OCI-LY1 (cell line): ENCODE measurements at regions not wholly inside any gene's neighbourhood (a gene's known extent, or its start where the extent isn't known, plus 50 kb on each side); places are given as distances from the start of the nearest gene placed in this dataset.

Experiments used
- H2AFZ ChIP-seq: fragments of 200-600 bp; sonication (generic), shearing (Covaris generic); 2 replicates; pipeline ENCODE4 v1.6.0; 2014; ENCODE audit warnings: antibody characterized with exemption, mild to moderate bottlenecking, low read length
- H3F3A ChIP-seq: fragments of 200-600 bp; sonication (generic), shearing (Covaris generic); 2 replicates; pipeline ENCODE4 v1.6.0; 2014; ENCODE audit warnings: mild to moderate bottlenecking, antibody characterized with exemption, low read length, moderate library complexity; ENCODE audit not compliant: insufficient read depth
- H3K27ac ChIP-seq: fragments of 200-600 bp; sonication (generic); 2 replicates; pipeline ENCODE4 v1.5.1; 2014; ENCODE audit warnings: low read length, mixed run types, mild to moderate bottlenecking, low read depth; ENCODE audit not compliant: poor library complexity, severe bottlenecking
- H3K27me3 ChIP-seq: fragments of 200-600 bp; sonication (generic); 2 replicates; pipeline ENCODE4 v1.6.0; 2014; ENCODE audit warnings: antibody characterized with exemption, mild to moderate bottlenecking, low read length, moderate library complexity; ENCODE audit not compliant: insufficient read depth
- H3K36me3 ChIP-seq: fragments of 200-600 bp; sonication (generic); 2 replicates; pipeline ENCODE4 v1.6.1; 2014; ENCODE audit warnings: mild to moderate bottlenecking, antibody characterized with exemption, low read length, moderate library complexity, mixed read lengths; ENCODE audit not compliant: insufficient read depth
- H3K4me1 ChIP-seq: fragments of 200-600 bp; sonication (generic); 2 replicates; pipeline ENCODE4 v1.5.1; 2014; ENCODE audit warnings: mild to moderate bottlenecking, low read length, moderate library complexity; ENCODE audit not compliant: insufficient read depth, severe bottlenecking
- H3K4me2 ChIP-seq: fragments of 200-600 bp; sonication (generic), shearing (Covaris generic); 2 replicates; pipeline ENCODE4 v1.6.1; 2014; ENCODE audit warnings: low read length
- H3K4me3 ChIP-seq: fragments of 200-600 bp; sonication (generic); 2 replicates; pipeline ENCODE4 v1.5.1; 2014; ENCODE audit warnings: low read length, low read depth, mild to moderate bottlenecking, mixed read lengths; ENCODE audit not compliant: poor library complexity, severe bottlenecking
- H3K79me2 ChIP-seq: fragments of 200-600 bp; shearing (Covaris generic); 2 replicates; pipeline ENCODE4 v1.6.1; 2016; ENCODE audit warnings: mixed run types, low read length, mixed read lengths; ENCODE audit not compliant: insufficient read depth
- H3K9ac ChIP-seq: fragments of 200-600 bp; sonication (generic), shearing (Covaris generic); 2 replicates; pipeline ENCODE4 v1.6.1; 2014; ENCODE audit warnings: mild to moderate bottlenecking, low read length, mixed read lengths
- H3K9me2 ChIP-seq: fragments of 200-600 bp; sonication (generic), shearing (Covaris generic); 2 replicates; pipeline ENCODE4 v1.6.1; 2014; ENCODE audit warnings: low read depth, mild to moderate bottlenecking, low read length, mixed read lengths
- H3K9me3 ChIP-seq: fragments of 200-600 bp; shearing (Covaris generic); 2 replicates; pipeline ENCODE4 v1.6.1; 2014; ENCODE audit warnings: low read length, mixed read lengths
- H4K20me1 ChIP-seq: fragments of 200-600 bp; sonication (generic), shearing (Covaris generic); 2 replicates; pipeline ENCODE4 v1.6.0; 2016; ENCODE audit warnings: mild to moderate bottlenecking, low read length; ENCODE audit not compliant: insufficient read depth
- CTCF ChIP-seq: fragments of 200-600 bp; sonication (generic), shearing (Covaris generic); IDR thresholded peaks from 2 replicates; pipeline ENCODE4 v1.5.1; 2017; ENCODE audit warnings: mild to moderate bottlenecking, antibody characterized with exemption, low read length, moderate library complexity, mixed read lengths
- EZH2 ChIP-seq: fragments of 200-600 bp; sonication (generic), shearing (Covaris generic); IDR thresholded peaks from 2 replicates; pipeline ENCODE4 v1.8.0; 2017; ENCODE audit warnings: borderline replicate concordance, mixed run types, mild to moderate bottlenecking, antibody characterized with exemption, low read length, moderate library complexity, mixed read lengths

GRCh38 chr16:66103211-66103610 is 263.3 kb upstream of the CDH5 start:
- Histone ChIP-seq H3K27me3 (no peaks in the 10 kb centered on the region), H3K4me3 (no peak overlapping the region), H3K9me3 (no peaks in the 10 kb centered on the region), H3K9me2 (no peaks in the 10 kb centered on the region), H2AFZ (no peak overlapping the region), H3F3A (no peaks in the 10 kb centered on the region), H4K20me1 (no peaks in the 10 kb centered on the region), H3K9ac (no peak overlapping the region), H3K4me2 (no peak overlapping the region), H3K4me1 (no peaks in the 10 kb centered on the region), H3K79me2 (no peaks in the 10 kb centered on the region), H3K27ac (no peak overlapping the region), H3K36me3 (no peaks in the 10 kb centered on the region)
- TF ChIP-seq EZH2 (no peak), CTCF (no peak)

GRCh38 chr16:66099306-66099705 is 267.2 kb upstream of the CDH5 start:
- Histone ChIP-seq H3K4me1 (no peaks in the 10 kb centered on the region), H3K9me2 (no peaks in the 10 kb centered on the region), H3K9me3 (no peaks in the 10 kb centered on the region), H2AFZ (no peak overlapping the region), H3K9ac (no peak overlapping the region), H3K36me3 (no peaks in the 10 kb centered on the region), H3K4me2 (no peak overlapping the region), H3K4me3 (no peak overlapping the region), H3F3A (no peaks in the 10 kb centered on the region), H3K27ac (no peak overlapping the region), H3K27me3 (no peaks in the 10 kb centered on the region), H3K79me2 (no peaks in the 10 kb centered on the region), H4K20me1 (no peaks in the 10 kb centered on the region)
- TF ChIP-seq CTCF (no peak), EZH2 (no peak)

- no peaks in the 10 kb centered on the region for H3K36me3 ChIP-seq
- H2AFZ ChIP-seq: no peak overlapping the region
- no peaks in the 10 kb centered on the region for H3F3A ChIP-seq
- no peak overlapping the region for H3K9ac ChIP-seq
- H3K27ac ChIP-seq: no peak overlapping the region
- no peak for TF ChIP-seq EZH2
- TF ChIP-seq CTCF: no peak
- H3K9me2 ChIP-seq: no peaks in the 10 kb centered on the region
- H3K4me1 ChIP-seq: no peaks in the 10 kb centered on the region
- no peaks in the 10 kb centered on the region for H3K9me3 ChIP-seq
- no peaks in the 10 kb centered on the region for H4K20me1 ChIP-seq
- H3K79me2 ChIP-seq: no peaks in the 10 kb centered on the region
- H3K4me3 ChIP-seq: no peak overlapping the region
- no peaks in the 10 kb centered on the region for H3K27me3 ChIP-seq
- H3K4me2 ChIP-seq: no peak overlapping the region
Observed at GRCh38 chr16:66097751-66098150, 268.7 kb upstream of the CDH5 start.
